Peyer's patch (tissue), 4 donors: ENCODE measurements at regions not wholly inside any gene's neighbourhood (a gene's known extent, or its start where the extent isn't known, plus 50 kb on each side); places are given as distances from the start of the nearest gene placed in this dataset.

Source experiments
- DNase-seq, 3 donors: peaks; one replicate each; pipeline ENCODE4 v3.0.0-alpha.2; 2017 to 2019
- H3K27ac ChIP-seq, 4 donors: fragments of 200-600 bp; sonication (generic); one replicate each; pipeline ENCODE4 v1.5.1; 2016 to 2019
- H3K27me3 ChIP-seq, 2 donors: fragments of 200-600 bp; sonication (generic); one replicate each; pipeline ENCODE4 v1.5.1; 2019
- H3K36me3 ChIP-seq, 3 donors: fragments of 200-600 bp; sonication (generic); one replicate each; pipeline ENCODE4 v1.5.1; 2016 to 2019
- H3K4me1 ChIP-seq, 4 donors: fragments of 200-600 bp; sonication (generic); one replicate each; pipeline ENCODE4 v1.5.1; 2016 to 2019
- H3K4me3 ChIP-seq, 4 donors: fragments of 200-600 bp; sonication (generic); 1 replicate in 3 of 4; 2 replicates in 1 of 4; pipeline ENCODE4 v1.5.1; 2016 to 2019; ENCODE audit warnings: mild to moderate bottlenecking in 1 of 4
- H3K9me3 ChIP-seq, 4 donors: fragments of 200-600 bp; sonication (generic); one replicate each; pipeline ENCODE4 v1.5.1; 2016 to 2019; ENCODE audit warnings: mild to moderate bottlenecking in 1 of 4
- POLR2A ChIP-seq, 2 donors: fragments of 450-650 bp; IDR thresholded peaks; one replicate each; pipeline ENCODE4 v1.5.1; 2017; ENCODE audit warnings: antibody characterized with exemption in 2 of 2, mild to moderate bottlenecking in 2 of 2, moderate library complexity in 2 of 2
- TF ChIP-seq, protein P1 (sequence below), 6 experiments: fragments of 450-650 bp in 4 of 6; fragments of 200-600 bp in 2 of 6; sonication (generic) in 1 of 6; IDR thresholded peaks; one replicate each; pipeline ENCODE4 v1.5.1; 2017 to 2019; ENCODE audit warnings: antibody characterized with exemption in 6 of 6, mild to moderate bottlenecking in 3 of 6, moderate library complexity in 1 of 6

DNA sequence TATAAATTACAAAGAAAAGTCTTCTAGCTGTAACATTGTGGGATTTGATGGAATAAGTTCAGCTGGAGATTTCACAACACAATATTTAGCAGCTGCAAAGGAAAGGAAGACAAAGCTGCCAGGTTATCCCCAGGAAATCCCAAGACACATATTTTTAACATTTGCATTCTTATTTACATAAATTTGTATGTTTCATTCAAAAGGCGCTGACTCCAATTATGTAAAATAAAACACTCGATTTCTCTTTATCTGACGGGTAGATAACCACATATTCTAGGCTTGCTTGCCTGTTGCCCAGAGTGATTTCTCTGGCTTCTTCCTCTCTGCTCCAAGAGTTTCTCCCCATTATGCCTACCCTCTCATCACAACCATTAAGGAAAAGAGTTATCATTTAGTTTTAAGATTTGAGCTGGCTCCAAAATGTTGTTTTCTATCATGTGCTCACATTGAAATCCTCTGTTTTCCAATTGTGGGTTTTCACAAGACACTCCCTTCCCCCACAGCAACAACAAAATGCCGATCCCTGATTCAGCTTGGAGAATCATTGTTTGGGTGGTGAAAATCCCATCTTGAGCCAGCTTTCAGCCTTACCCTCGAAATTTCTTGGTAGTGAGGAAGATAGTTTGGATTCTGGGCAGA lies 128.2 kb upstream of the RASGEF1B start:
- no peak overlapping the region for H3K4me3 ChIP-seq
- DNase-seq, result no peak
- H3K9me3 ChIP-seq, result no peaks in the 10 kb centered on the region
- TF ChIP-seq, protein P1, sequence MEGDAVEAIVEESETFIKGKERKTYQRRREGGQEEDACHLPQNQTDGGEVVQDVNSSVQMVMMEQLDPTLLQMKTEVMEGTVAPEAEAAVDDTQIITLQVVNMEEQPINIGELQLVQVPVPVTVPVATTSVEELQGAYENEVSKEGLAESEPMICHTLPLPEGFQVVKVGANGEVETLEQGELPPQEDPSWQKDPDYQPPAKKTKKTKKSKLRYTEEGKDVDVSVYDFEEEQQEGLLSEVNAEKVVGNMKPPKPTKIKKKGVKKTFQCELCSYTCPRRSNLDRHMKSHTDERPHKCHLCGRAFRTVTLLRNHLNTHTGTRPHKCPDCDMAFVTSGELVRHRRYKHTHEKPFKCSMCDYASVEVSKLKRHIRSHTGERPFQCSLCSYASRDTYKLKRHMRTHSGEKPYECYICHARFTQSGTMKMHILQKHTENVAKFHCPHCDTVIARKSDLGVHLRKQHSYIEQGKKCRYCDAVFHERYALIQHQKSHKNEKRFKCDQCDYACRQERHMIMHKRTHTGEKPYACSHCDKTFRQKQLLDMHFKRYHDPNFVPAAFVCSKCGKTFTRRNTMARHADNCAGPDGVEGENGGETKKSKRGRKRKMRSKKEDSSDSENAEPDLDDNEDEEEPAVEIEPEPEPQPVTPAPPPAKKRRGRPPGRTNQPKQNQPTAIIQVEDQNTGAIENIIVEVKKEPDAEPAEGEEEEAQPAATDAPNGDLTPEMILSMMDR (IDR thresholded peaks at IDR 0.05), result no peak
- no peak for TF ChIP-seq POLR2A (IDR thresholded peaks at IDR 0.05)
- H3K36me3 ChIP-seq, result no peaks in the 10 kb centered on the region
- no peaks in the 10 kb centered on the region for H3K4me1 ChIP-seq
- peak overlapping the region in 1 of 4 donors; percentile 37 for H3K27ac ChIP-seq
- H3K27me3 ChIP-seq, result no peaks in the 10 kb centered on the region

DNA sequence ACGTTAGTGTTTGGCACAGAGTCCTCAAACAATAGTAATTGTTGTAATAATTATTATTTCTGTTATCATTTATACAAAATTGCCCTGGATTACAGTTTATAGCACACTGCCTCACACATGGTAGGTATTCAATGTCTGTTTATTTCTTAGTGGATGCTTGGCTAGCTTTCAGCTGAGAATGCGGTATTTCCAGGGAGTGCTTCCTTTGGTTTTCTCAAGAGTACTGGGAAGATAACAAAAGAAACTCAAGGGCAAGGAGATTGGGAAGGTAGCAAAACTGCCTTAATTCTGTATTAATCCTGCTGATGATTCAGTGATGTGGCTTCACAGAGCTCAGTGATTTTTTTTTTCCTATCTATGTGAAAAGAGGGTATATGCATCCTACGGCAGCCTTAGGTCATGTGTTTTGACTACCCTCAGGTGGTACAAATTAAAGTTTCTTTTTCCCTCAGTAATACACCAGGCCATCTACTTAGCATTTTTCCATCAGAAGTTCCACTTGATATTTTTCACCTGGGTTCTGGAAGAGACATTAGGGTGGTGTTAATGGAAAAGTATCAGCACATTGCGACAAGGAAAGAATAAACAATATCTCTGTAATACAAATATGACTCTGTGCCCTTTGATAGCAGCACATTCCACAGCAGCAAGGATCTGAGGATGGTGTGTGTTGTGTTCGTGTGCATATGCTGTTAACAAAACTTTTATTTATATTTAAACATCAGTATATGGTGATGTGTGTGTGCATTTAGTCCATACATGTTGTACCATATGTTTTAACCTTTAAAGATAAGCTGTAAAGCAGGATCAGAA lies 124.3 kb upstream of the RASGEF1B start:
- H3K36me3 ChIP-seq, result no peaks in the 10 kb centered on the region
- H3K27ac ChIP-seq, result no peak overlapping the region
- no peak for TF ChIP-seq POLR2A (IDR thresholded peaks at IDR 0.05)
- TF ChIP-seq, protein P1 (IDR thresholded peaks at IDR 0.05), result no peak
- H3K27me3 ChIP-seq, result no peaks in the 10 kb centered on the region
- no peaks in the 10 kb centered on the region for H3K9me3 ChIP-seq
- DNase-seq, result no peak
- no peak overlapping the region for H3K4me3 ChIP-seq
- peaks cover 0 to 7% (median 0%) of the 10 kb centered on the region in 4 donors for H3K4me1 ChIP-seq

GRCh38 chr4:81595287-81595686 lies 123.6 kb upstream of the RASGEF1B start:
- H3K36me3 ChIP-seq, result no peaks in the 10 kb centered on the region

GRCh38 chr4:81594490-81595159 lies 122.9 kb upstream of the RASGEF1B start:
- no peaks in the 10 kb centered on the region for H3K27me3 ChIP-seq
- H3K27ac ChIP-seq, result peak overlapping the region in 1 of 4 donors; percentile 46
- DNase-seq, result no peak
- no peak overlapping the region for H3K4me3 ChIP-seq
- no peaks in the 10 kb centered on the region for H3K9me3 ChIP-seq
- H3K4me1 ChIP-seq, result peaks cover 0 to 7% (median 0%) of the 10 kb centered on the region in 4 donors
- H3K36me3 ChIP-seq, result no peaks in the 10 kb centered on the region
- TF ChIP-seq POLR2A (IDR thresholded peaks at IDR 0.05), result no peak
- TF ChIP-seq, protein P1 (IDR thresholded peaks at IDR 0.05), result no peak

More at GRCh38 chr4:81595287-81595686, 123.6 kb upstream of the RASGEF1B start:
- H3K9me3 ChIP-seq, result no peaks in the 10 kb centered on the region
- TF ChIP-seq, protein P1 (IDR thresholded peaks at IDR 0.05), result no peak
- TF ChIP-seq POLR2A (IDR thresholded peaks at IDR 0.05), result no peak
- H3K4me1 ChIP-seq, result peaks cover 0 to 7% (median 0%) of the 10 kb centered on the region in 4 donors
- peak overlapping the region in 1 of 4 donors; percentile 38 for H3K27ac ChIP-seq
- no peak overlapping the region for H3K4me3 ChIP-seq
- no peak for DNase-seq
- H3K27me3 ChIP-seq, result no peaks in the 10 kb centered on the region

- H3K9me3 ChIP-seq, result no peaks in the 10 kb centered on the region
- H3K36me3 ChIP-seq, result no peaks in the 10 kb centered on the region
- TF ChIP-seq, protein P1 (IDR thresholded peaks at IDR 0.05), result no peak
- no peak for TF ChIP-seq POLR2A (IDR thresholded peaks at IDR 0.05)
- no peak overlapping the region for H3K4me3 ChIP-seq
- H3K27ac ChIP-seq, result no peak overlapping the region
- peaks cover 0 to 7% (median 0%) of the 10 kb centered on the region in 4 donors for H3K4me1 ChIP-seq
- DNase-seq, result no peak
- no peaks in the 10 kb centered on the region for H3K27me3 ChIP-seq
These were observed 121.0 kb upstream of the RASGEF1B start for GRCh38 chr4:81592701-81593100.
